GM23338 (cell line): ENCODE measurements at regions not wholly inside any gene's neighbourhood (a gene's known extent, or its start where the extent isn't known, plus 50 kb on each side); places are given as distances from the start of the nearest gene placed in this dataset.

ENCODE experiments used
- ATAC-seq: fragments of 200-7000 bp; cut with Tn5 transposase; 3 replicates; pipeline ENCODE4 v1.9.1; 2020
- DNase-seq: peaks from one replicate; pipeline ENCODE4 v3.0.0-alpha.2; 2015; ENCODE audit warnings: low spot score
- H2AFZ ChIP-seq: fragments of 200-600 bp; sonication (generic); 2 replicates; pipeline ENCODE4 v1.8.0; 2016; ENCODE audit warnings: antibody characterized with exemption, mild to moderate bottlenecking, moderate library complexity
- H3F3A ChIP-seq: fragments of 200-600 bp; sonication (generic); replicated peaks from 2 replicates; pipeline ENCODE4 v1.8.0; 2017; ENCODE audit warnings: antibody characterized with exemption, mixed run types, low read depth
- H3K27ac ChIP-seq: fragments of 200-600 bp; sonication (generic); 2 replicates; pipeline ENCODE4 v1.6.1; 2016; ENCODE audit warnings: low read depth
- H3K27me3 ChIP-seq: fragments of 200-600 bp; sonication (generic); 2 replicates; pipeline ENCODE4 v1.8.0; 2016; ENCODE audit warnings: mild to moderate bottlenecking, mixed run types, moderate library complexity; ENCODE audit not compliant: insufficient read depth
- H3K36me3 ChIP-seq: fragments of 200-600 bp; sonication (generic); 2 replicates; pipeline ENCODE4 v1.8.0; 2016; ENCODE audit warnings: mild to moderate bottlenecking; ENCODE audit not compliant: insufficient read depth
- H3K4me1 ChIP-seq: fragments of 200-600 bp; sonication (generic); 2 replicates; pipeline ENCODE4 v1.8.0; 2016; ENCODE audit warnings: mild to moderate bottlenecking, moderate library complexity; ENCODE audit not compliant: insufficient read depth
- H3K4me2 ChIP-seq: fragments of 200-600 bp; sonication (generic); 2 replicates; pipeline ENCODE4 v1.7.1; 2017; ENCODE audit warnings: mixed run types
- H3K4me3 ChIP-seq: fragments of 200-600 bp; sonication (generic); 2 replicates; pipeline ENCODE4 v1.6.1; 2016; ENCODE audit warnings: mixed run types
- H3K79me2 ChIP-seq: fragments of 200-600 bp; sonication (generic); replicated peaks from 2 replicates; pipeline ENCODE4 v1.8.0; 2017; ENCODE audit warnings: mild to moderate bottlenecking; ENCODE audit not compliant: insufficient read depth
- H3K9me2 ChIP-seq: fragments of 200-600 bp; sonication (generic); 2 replicates; pipeline ENCODE4 v1.8.0; 2017; ENCODE audit not compliant: insufficient read depth
- H4K20me1 ChIP-seq: fragments of 200-600 bp; sonication (generic); replicated peaks from 2 replicates; pipeline ENCODE4 v1.8.0; 2017; ENCODE audit warnings: mild to moderate bottlenecking; ENCODE audit not compliant: insufficient read depth
- H3K27ac Mint-ChIP-seq: 2 replicates; pipeline ENCODE4 v1.8.0; 2020; ENCODE audit warnings: inconsistent platforms, mild to moderate bottlenecking, moderate library complexity, mixed read lengths
- H3K27me3 Mint-ChIP-seq: 3 replicates; pipeline ENCODE4 v1.8.0; 2022; ENCODE audit warnings: low read depth, mild to moderate bottlenecking, moderate library complexity, mixed read lengths, inconsistent platforms; ENCODE audit not compliant: insufficient read depth, poor library complexity
- H3K36me3 Mint-ChIP-seq: 3 replicates; pipeline ENCODE4 v1.8.0; 2021; ENCODE audit warnings: low read depth, mild to moderate bottlenecking, inconsistent platforms, moderate library complexity, mixed read lengths
- H3K4me1 Mint-ChIP-seq: 3 replicates; pipeline ENCODE4 v1.8.0; 2020; ENCODE audit warnings: mild to moderate bottlenecking, inconsistent platforms, mixed read lengths
- H3K4me3 Mint-ChIP-seq: 3 replicates; pipeline ENCODE4 v1.8.0; 2021; ENCODE audit warnings: moderate library complexity, mild to moderate bottlenecking, inconsistent platforms, mixed read lengths
- H3K9me3 Mint-ChIP-seq: 3 replicates; pipeline ENCODE4 v1.8.0; 2020; ENCODE audit warnings: moderate library complexity, mild to moderate bottlenecking, inconsistent platforms, mixed read lengths
- CREB1 ChIP-seq: fragments of 250-450 bp; sonication (Bioruptor Pico); IDR thresholded peaks from 2 replicates; pipeline ENCODE4 v1.5.0; 2020; ENCODE audit warnings: low read depth, mild to moderate bottlenecking, moderate library complexity
- CTCF ChIP-seq, 2 experiments: fragments of 200-600 bp in 1 of 2; sonication (generic) in 1 of 2; conservative IDR thresholded peaks; 2 replicates each; pipeline versions ENCODE4 v1.5.1 to v1.6.1; 2016 to 2017; ENCODE audit warnings: antibody characterized with exemption in 2 of 2, low read depth in 2 of 2, mild to moderate bottlenecking in 2 of 2, moderate library complexity in 1 of 2
- EZH2 ChIP-seq: fragments of 200-600 bp; sonication (generic); IDR thresholded peaks from one replicate; pipeline ENCODE4 v1.8.0; 2017; ENCODE audit warnings: antibody characterized with exemption, mild to moderate bottlenecking, low read depth; ENCODE audit not compliant: unreplicated experiment
- EZH2phosphoT487 ChIP-seq: fragments of 200-600 bp; sonication (generic); IDR thresholded peaks from one replicate; pipeline ENCODE4 v1.8.1; 2018; ENCODE audit warnings: antibody characterized with exemption; ENCODE audit not compliant: unreplicated experiment
- NANOG ChIP-seq: IDR thresholded peaks from 2 replicates; pipeline ENCODE4 v1.6.1; 2016; ENCODE audit warnings: antibody characterized with exemption, borderline replicate concordance
- POLR2AphosphoS5 ChIP-seq: IDR thresholded peaks from 2 replicates; pipeline ENCODE4 v1.6.1; 2016; ENCODE audit warnings: antibody characterized with exemption, low read depth
- STAT1 ChIP-seq: IDR thresholded peaks from one replicate; pipeline ENCODE4 v1.6.1; 2016; ENCODE audit warnings: antibody characterized with exemption; ENCODE audit not compliant: unreplicated experiment
- ZNF114 ChIP-seq: fragments of 250-450 bp; sonication (Bioruptor Pico); IDR thresholded peaks from 2 replicates; pipeline ENCODE4 v1.5.0; 2020; ENCODE audit warnings: mild to moderate bottlenecking, moderate library complexity
- ZNF331 ChIP-seq: fragments of 250-450 bp; sonication (Bioruptor Pico); IDR thresholded peaks from 2 replicates; pipeline ENCODE4 v1.5.0; 2020; ENCODE audit warnings: low read depth, mild to moderate bottlenecking, moderate library complexity
- TF ChIP-seq, protein P1 (sequence below): IDR thresholded peaks from 2 replicates; pipeline ENCODE4 v1.6.1; 2016; ENCODE audit warnings: antibody characterized with exemption
- TF ChIP-seq, protein P2 (sequence below): IDR thresholded peaks from one replicate; pipeline ENCODE4 v1.6.1; 2018; ENCODE audit warnings: antibody characterized with exemption; ENCODE audit not compliant: unreplicated experiment

GRCh38 chr10:10530313-10530712, 487.4 kb upstream of the CELF2 start (continued):
- TF ChIP-seq, protein P1, sequence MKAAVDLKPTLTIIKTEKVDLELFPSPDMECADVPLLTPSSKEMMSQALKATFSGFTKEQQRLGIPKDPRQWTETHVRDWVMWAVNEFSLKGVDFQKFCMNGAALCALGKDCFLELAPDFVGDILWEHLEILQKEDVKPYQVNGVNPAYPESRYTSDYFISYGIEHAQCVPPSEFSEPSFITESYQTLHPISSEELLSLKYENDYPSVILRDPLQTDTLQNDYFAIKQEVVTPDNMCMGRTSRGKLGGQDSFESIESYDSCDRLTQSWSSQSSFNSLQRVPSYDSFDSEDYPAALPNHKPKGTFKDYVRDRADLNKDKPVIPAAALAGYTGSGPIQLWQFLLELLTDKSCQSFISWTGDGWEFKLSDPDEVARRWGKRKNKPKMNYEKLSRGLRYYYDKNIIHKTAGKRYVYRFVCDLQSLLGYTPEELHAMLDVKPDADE: no peak
- TF ChIP-seq EZH2phosphoT487: no peak
- TF ChIP-seq, protein P2, sequence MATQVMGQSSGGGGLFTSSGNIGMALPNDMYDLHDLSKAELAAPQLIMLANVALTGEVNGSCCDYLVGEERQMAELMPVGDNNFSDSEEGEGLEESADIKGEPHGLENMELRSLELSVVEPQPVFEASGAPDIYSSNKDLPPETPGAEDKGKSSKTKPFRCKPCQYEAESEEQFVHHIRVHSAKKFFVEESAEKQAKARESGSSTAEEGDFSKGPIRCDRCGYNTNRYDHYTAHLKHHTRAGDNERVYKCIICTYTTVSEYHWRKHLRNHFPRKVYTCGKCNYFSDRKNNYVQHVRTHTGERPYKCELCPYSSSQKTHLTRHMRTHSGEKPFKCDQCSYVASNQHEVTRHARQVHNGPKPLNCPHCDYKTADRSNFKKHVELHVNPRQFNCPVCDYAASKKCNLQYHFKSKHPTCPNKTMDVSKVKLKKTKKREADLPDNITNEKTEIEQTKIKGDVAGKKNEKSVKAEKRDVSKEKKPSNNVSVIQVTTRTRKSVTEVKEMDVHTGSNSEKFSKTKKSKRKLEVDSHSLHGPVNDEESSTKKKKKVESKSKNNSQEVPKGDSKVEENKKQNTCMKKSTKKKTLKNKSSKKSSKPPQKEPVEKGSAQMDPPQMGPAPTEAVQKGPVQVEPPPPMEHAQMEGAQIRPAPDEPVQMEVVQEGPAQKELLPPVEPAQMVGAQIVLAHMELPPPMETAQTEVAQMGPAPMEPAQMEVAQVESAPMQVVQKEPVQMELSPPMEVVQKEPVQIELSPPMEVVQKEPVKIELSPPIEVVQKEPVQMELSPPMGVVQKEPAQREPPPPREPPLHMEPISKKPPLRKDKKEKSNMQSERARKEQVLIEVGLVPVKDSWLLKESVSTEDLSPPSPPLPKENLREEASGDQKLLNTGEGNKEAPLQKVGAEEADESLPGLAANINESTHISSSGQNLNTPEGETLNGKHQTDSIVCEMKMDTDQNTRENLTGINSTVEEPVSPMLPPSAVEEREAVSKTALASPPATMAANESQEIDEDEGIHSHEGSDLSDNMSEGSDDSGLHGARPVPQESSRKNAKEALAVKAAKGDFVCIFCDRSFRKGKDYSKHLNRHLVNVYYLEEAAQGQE: no peak
- no peak for TF ChIP-seq POLR2AphosphoS5
- no peak for TF ChIP-seq STAT1
- no peak for TF ChIP-seq EZH2
- no peak for TF ChIP-seq NANOG
- no peak for TF ChIP-seq ZNF114
- no peak for TF ChIP-seq CREB1 (CRISPR knock-in tag)
- no peak for TF ChIP-seq CTCF (conservative IDR thresholded peaks at IDR 0.05; ENCODE audit: low read depth in 2 of 2)

GRCh38 chr10:10532236-10532635, 485.4 kb upstream of the CELF2 start:
- no peaks in the 10 kb centered on the region for H3K36me3 ChIP-seq
- no peak for DNase-seq
- H3K4me3 Mint-ChIP-seq: no peak overlapping the region

More at GRCh38 chr10:10532236-10532635, 485.4 kb upstream of the CELF2 start:
- Mint-ChIP-seq H3K27ac (no peak overlapping the region), H3K27me3 (no peaks in the 10 kb centered on the region), H3K4me1 (peaks cover 15% of the 10 kb centered on the region), H3K9me3 (no peaks in the 10 kb centered on the region), H3K36me3 (no peaks in the 10 kb centered on the region)
- H3K4me2 ChIP-seq: no peak overlapping the region
- no peaks in the 10 kb centered on the region for H3F3A ChIP-seq
- H3K9me2 ChIP-seq: no peaks in the 10 kb centered on the region
- no peak overlapping the region for H3K27ac ChIP-seq
- 0 out of 2 replicates have a peak, but pooled peaks cover 4% of the 10 kb centered on the region for H3K27me3 ChIP-seq
- H3K4me1 ChIP-seq: peaks cover 7% of the 10 kb centered on the region
- no peak for ATAC-seq
- TF ChIP-seq, protein P2: no peak
- TF ChIP-seq CTCF (conservative IDR thresholded peaks at IDR 0.05; ENCODE audit: low read depth in 2 of 2) (no peak), ZNF331 (no peak), CREB1 (CRISPR knock-in tag) (no peak), EZH2 (no peak)
- TF ChIP-seq, protein P1: no peak
- no peak overlapping the region for H2AFZ ChIP-seq
- H3K79me2 ChIP-seq: no peaks in the 10 kb centered on the region
- no peaks in the 10 kb centered on the region for H4K20me1 ChIP-seq
- no peak overlapping the region for H3K4me3 ChIP-seq
